HCT116 (cell line): ENCODE measurements at regions not wholly inside any gene's neighbourhood (a gene's known extent, or its start where the extent isn't known, plus 50 kb on each side); places are given as distances from the start of the nearest gene placed in this dataset.

ENCODE experiments used
- CTCF ChIP-seq, 3 experiments: fragments of 200-600 bp in 1 of 3; sonication (generic) in 1 of 3; IDR thresholded peaks in 2 of 3; conservative IDR thresholded peaks in 1 of 3; 2 replicates each; pipeline ENCODE4 v1.5.1; 2012 to 2017; ENCODE audit warnings: low read depth in 2 of 3, low read length in 2 of 3, antibody characterized with exemption in 1 of 3, borderline replicate concordance in 1 of 3, control low read depth in 1 of 3, mild to moderate bottlenecking in 1 of 3, mixed read lengths in 1 of 3, mixed run types in 1 of 3, moderate library complexity in 1 of 3; ENCODE audit not compliant: insufficient read depth in 1 of 3
- EGR1 ChIP-seq: IDR thresholded peaks from 2 replicates; pipeline ENCODE4 v1.6.1; 2012; ENCODE audit warnings: low read depth
- EZH2 ChIP-seq: fragments of 200-600 bp; sonication (generic); IDR thresholded peaks from 2 replicates; pipeline ENCODE4 v1.6.1; 2017; ENCODE audit warnings: antibody characterized with exemption, mixed run types
- POLR2A ChIP-seq: IDR thresholded peaks from 2 replicates; pipeline ENCODE4 v1.7.0; 2011; ENCODE audit warnings: borderline replicate concordance; ENCODE audit not compliant: insufficient read depth, insufficient read length; ENCODE audit errors: extremely low read depth
- POLR2AphosphoS5 ChIP-seq: IDR thresholded peaks from 2 replicates; pipeline ENCODE4 v1.6.1; 2011; ENCODE audit warnings: mild to moderate bottlenecking, low read depth, low read length, moderate library complexity
- REST ChIP-seq: IDR thresholded peaks from 2 replicates; pipeline ENCODE4 v1.6.1; 2012; ENCODE audit warnings: low read depth
- YY1 ChIP-seq: IDR thresholded peaks from 2 replicates; pipeline ENCODE4 v1.6.1; 2011; ENCODE audit warnings: low read length, low read depth, moderate library complexity, mild to moderate bottlenecking; ENCODE audit not compliant: insufficient replicate concordance; ENCODE audit errors: extremely low read depth

GRCh38 chr16:87177673-87178072, 139.5 kb downstream of the C16orf95 start:
- no peak for TF ChIP-seq POLR2A
- TF ChIP-seq REST = no peak
- TF ChIP-seq POLR2AphosphoS5 = no peak
- TF ChIP-seq CTCF (IDR thresholded peaks at IDR 0.05 in 2 of 3, conservative IDR thresholded peaks at IDR 0.05 in 1 of 3; ENCODE audit: borderline replicate concordance in 1 of 3, insufficient read depth in 1 of 3, low read depth in 2 of 3, low read length in 2 of 3) = no peak
- no peak for TF ChIP-seq EGR1
- no peak for TF ChIP-seq EZH2
- no peak for TF ChIP-seq YY1
